SK-N-SH treated with all-trans-retinoic acid at 6 μM for 48 hours (cell line): ENCODE measurements at regions not wholly inside any gene's neighbourhood (a gene's known extent, or its start where the extent isn't known, plus 50 kb on each side); places are given as distances from the start of the nearest gene placed in this dataset.

Source experiments
- ATAC-seq: fragments of 200-7000 bp; cut with Tn5 transposase; 3 replicates; pipeline ENCODE4 v1.9.1; 2020; ENCODE audit warnings: mild to moderate bottlenecking, moderate library complexity
- ARNTL ChIP-seq: fragments of 450-650 bp; formaldehyde crosslinking; IDR thresholded peaks from 2 replicates; pipeline ENCODE4 v1.5.0; 2020; ENCODE audit warnings: low read depth, mild to moderate bottlenecking, moderate library complexity, borderline replicate concordance
- BACH2 ChIP-seq: fragments of 250-450 bp; sonication (Bioruptor Pico); IDR thresholded peaks from 2 replicates; pipeline ENCODE4 v1.9.0; 2021; ENCODE audit warnings: mild to moderate bottlenecking, borderline replicate concordance
- CREB5 ChIP-seq: fragments of 250-450 bp; sonication (Bioruptor Pico); IDR thresholded peaks from 2 replicates; pipeline ENCODE4 v1.5.1; 2020; ENCODE audit warnings: low read depth, mild to moderate bottlenecking, moderate library complexity
- CSDC2 ChIP-seq: fragments of 250-450 bp; sonication (Bioruptor Pico); IDR thresholded peaks from 2 replicates; pipeline ENCODE4 v1.5.0; 2020; ENCODE audit warnings: mild to moderate bottlenecking, moderate library complexity
- ESRRG ChIP-seq: fragments of 250-450 bp; sonication (Bioruptor Pico); IDR thresholded peaks from 2 replicates; pipeline ENCODE4 v1.6.1; 2021; ENCODE audit warnings: mild to moderate bottlenecking
- GLIS3 ChIP-seq: fragments of 250-450 bp; sonication (Bioruptor Pico); IDR thresholded peaks from 2 replicates; pipeline ENCODE4 v1.5.0; 2020; ENCODE audit warnings: mild to moderate bottlenecking, moderate library complexity
- ISL1 ChIP-seq: fragments of 250-450 bp; sonication (Bioruptor Pico); IDR thresholded peaks from 2 replicates; pipeline ENCODE4 v2.1.2; 2022; ENCODE audit warnings: mild to moderate bottlenecking, moderate library complexity
- OSR1 ChIP-seq: fragments of 250-450 bp; sonication (Bioruptor Pico); IDR thresholded peaks from 2 replicates; pipeline ENCODE4 v1.8.0; 2022; ENCODE audit warnings: moderate library complexity, mild to moderate bottlenecking, inconsistent platforms
- PATZ1 ChIP-seq: fragments of 250-450 bp; sonication (Bioruptor Pico); IDR thresholded peaks from 2 replicates; pipeline ENCODE4 v1.8.0; 2020; ENCODE audit warnings: mild to moderate bottlenecking, moderate library complexity, borderline replicate concordance
- PPARA ChIP-seq: fragments of 250-450 bp; sonication (Bioruptor Pico); IDR thresholded peaks from 2 replicates; pipeline ENCODE4 v1.5.0; 2020; ENCODE audit warnings: mild to moderate bottlenecking, borderline replicate concordance
- RARB ChIP-seq: fragments of 250-450 bp; sonication (Bioruptor Pico); IDR thresholded peaks from 2 replicates; pipeline ENCODE4 v1.8.0; 2021; ENCODE audit warnings: mild to moderate bottlenecking, moderate library complexity
- SNAI2 ChIP-seq: fragments of 250-450 bp; sonication (Bioruptor Pico); IDR thresholded peaks from 2 replicates; pipeline ENCODE4 v1.5.0; 2020; ENCODE audit warnings: mild to moderate bottlenecking, moderate library complexity
- TCF4 ChIP-seq: fragments of 250-450 bp; sonication (Bioruptor Pico); IDR thresholded peaks from 2 replicates; pipeline ENCODE4 v1.8.0; 2021; ENCODE audit warnings: mild to moderate bottlenecking, moderate library complexity, borderline replicate concordance
- TOX ChIP-seq: fragments of 250-450 bp; sonication (Bioruptor Pico); IDR thresholded peaks from 2 replicates; pipeline ENCODE4 v1.8.0; 2021; ENCODE audit warnings: mild to moderate bottlenecking, moderate library complexity, borderline replicate concordance
- ZC3H10 ChIP-seq: fragments of 250-450 bp; sonication (Bioruptor Pico); IDR thresholded peaks from 2 replicates; pipeline ENCODE4 v1.5.1; 2021; ENCODE audit warnings: mild to moderate bottlenecking, moderate library complexity
- ZFP3 ChIP-seq: fragments of 250-450 bp; sonication (Bioruptor Pico); IDR thresholded peaks from 2 replicates; pipeline ENCODE4 v1.5.0; 2020; ENCODE audit warnings: mild to moderate bottlenecking, moderate library complexity
- ZFP30 ChIP-seq: fragments of 450-650 bp; formaldehyde crosslinking; IDR thresholded peaks from 2 replicates; pipeline ENCODE4 v1.5.0; 2022; ENCODE audit warnings: mild to moderate bottlenecking, moderate library complexity
- ZNF565 ChIP-seq: fragments of 450-650 bp; formaldehyde crosslinking; conservative IDR thresholded peaks from 2 replicates; pipeline ENCODE4 v1.5.0; 2020; ENCODE audit warnings: low read depth, mild to moderate bottlenecking, moderate library complexity
- ZNF70 ChIP-seq: fragments of 450-650 bp; formaldehyde crosslinking; IDR thresholded peaks from 2 replicates; pipeline ENCODE4 v1.5.0; 2020; ENCODE audit warnings: mild to moderate bottlenecking, moderate library complexity
- ZNF8 ChIP-seq: fragments of 450-650 bp; formaldehyde crosslinking; IDR thresholded peaks from 2 replicates; pipeline ENCODE4 v1.5.0; 2020; ENCODE audit warnings: mild to moderate bottlenecking, moderate library complexity
- TF ChIP-seq, protein P1 (sequence below): fragments of 250-450 bp; sonication (Bioruptor Pico); IDR thresholded peaks from 2 replicates; pipeline ENCODE4 v1.8.0; 2021; ENCODE audit warnings: low read depth, mild to moderate bottlenecking, moderate library complexity, borderline replicate concordance
- TF ChIP-seq, protein P2 (sequence below): fragments of 250-450 bp; sonication (Bioruptor Pico); IDR thresholded peaks from 2 replicates; pipeline ENCODE4 v1.5.0; 2020; ENCODE audit warnings: mild to moderate bottlenecking, moderate library complexity

DNA sequence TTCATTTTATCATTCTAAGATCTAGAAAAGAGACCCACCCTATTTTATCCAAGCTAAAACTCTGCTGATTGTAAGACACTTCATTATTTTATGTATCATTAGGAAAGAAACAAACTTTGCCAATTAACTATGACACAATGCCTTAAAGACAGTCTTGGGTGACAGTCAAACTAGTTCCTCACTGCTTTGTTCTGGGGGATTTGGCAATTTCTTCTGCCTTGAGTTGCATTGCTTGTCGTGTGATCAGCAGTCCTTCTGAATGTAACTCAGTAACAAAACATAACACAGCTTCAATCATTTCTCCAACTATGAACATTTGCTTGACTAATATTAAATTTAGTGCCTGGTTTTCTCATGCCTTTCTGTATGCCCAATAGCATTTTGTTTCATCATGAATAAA lies 577.9 kb upstream of the DIPK2B start:
- no peak for ATAC-seq
- TF ChIP-seq ZNF8 (CRISPR knock-in tag) (no peak), CREB5 (CRISPR knock-in tag) (no peak)
- TF ChIP-seq, protein P1, sequence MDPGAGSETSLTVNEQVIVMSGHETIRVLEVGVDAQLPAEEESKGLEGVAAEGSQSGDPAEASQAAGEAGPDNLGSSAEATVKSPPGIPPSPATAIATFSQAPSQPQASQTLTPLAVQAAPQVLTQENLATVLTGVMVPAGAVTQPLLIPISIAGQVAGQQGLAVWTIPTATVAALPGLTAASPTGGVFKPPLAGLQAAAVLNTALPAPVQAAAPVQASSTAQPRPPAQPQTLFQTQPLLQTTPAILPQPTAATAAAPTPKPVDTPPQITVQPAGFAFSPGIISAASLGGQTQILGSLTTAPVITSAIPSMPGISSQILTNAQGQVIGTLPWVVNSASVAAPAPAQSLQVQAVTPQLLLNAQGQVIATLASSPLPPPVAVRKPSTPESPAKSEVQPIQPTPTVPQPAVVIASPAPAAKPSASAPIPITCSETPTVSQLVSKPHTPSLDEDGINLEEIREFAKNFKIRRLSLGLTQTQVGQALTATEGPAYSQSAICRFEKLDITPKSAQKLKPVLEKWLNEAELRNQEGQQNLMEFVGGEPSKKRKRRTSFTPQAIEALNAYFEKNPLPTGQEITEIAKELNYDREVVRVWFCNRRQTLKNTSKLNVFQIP (CRISPR knock-in tag), result no peak

DNA sequence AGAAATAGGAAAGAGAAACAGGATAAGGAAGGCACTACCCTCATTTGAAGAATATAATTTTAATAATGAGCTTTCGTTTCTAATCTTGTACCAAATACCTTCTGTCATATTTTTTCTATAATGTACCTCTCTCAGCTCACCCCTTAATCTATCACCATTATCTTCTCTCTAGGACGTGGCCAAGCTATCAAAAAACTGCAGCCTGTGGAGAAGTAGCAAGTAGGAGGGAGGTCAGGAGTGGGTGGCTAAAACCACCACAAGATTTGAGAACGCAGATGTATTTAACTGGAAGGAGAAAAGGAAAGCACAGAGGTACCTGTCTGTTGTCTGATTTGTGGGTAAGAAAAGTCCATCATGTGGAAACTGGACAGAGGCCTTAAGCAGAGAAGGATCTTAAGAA lies 576.7 kb upstream of the DIPK2B start:
- no peak for ATAC-seq
- no peak for TF ChIP-seq ZFP30 (CRISPR knock-in tag)
- no peak for TF ChIP-seq RARB
- no peak for TF ChIP-seq CREB5 (CRISPR knock-in tag)
- TF ChIP-seq ARNTL (CRISPR knock-in tag), result no peak
- no peak for TF ChIP-seq TCF4
- TF ChIP-seq, protein P1 (CRISPR knock-in tag), result no peak
- TF ChIP-seq ZNF70, result no peak
- no peak for TF ChIP-seq OSR1 (CRISPR knock-in tag)
- TF ChIP-seq SNAI2 (CRISPR knock-in tag), result no peak
- no peak for TF ChIP-seq PATZ1 (CRISPR knock-in tag)
- TF ChIP-seq ZC3H10 (CRISPR knock-in tag), result no peak
- no peak for TF ChIP-seq ESRRG (CRISPR knock-in tag)
- TF ChIP-seq PPARA, result no peak
- no peak for TF ChIP-seq TOX (CRISPR knock-in tag)
- TF ChIP-seq CSDC2 (CRISPR knock-in tag), result no peak

DNA sequence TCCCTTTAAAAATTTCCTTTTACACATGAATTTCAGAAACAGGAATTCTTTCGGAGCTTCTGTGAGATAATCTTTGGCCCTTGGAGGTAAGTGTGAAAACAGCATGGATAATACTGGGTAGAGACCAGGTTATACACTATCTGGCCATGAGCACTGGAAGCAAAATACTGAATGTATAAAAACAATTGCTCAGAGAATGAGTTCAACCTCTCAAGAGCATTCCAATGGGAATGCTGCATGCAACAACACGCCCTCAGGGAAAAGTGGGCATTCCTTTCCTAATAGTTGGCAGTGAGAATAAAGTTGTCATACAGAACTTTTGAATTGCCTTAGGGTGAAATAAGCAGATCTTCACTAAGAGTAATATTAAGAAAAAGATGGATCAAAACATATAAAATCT lies 574.8 kb upstream of the DIPK2B start:
- ATAC-seq, result peak; percentile 49
- TF ChIP-seq RARB, result no peak
- TF ChIP-seq BACH2 (CRISPR knock-in tag), result no peak
- TF ChIP-seq TCF4, result no peak
- no peak for TF ChIP-seq ISL1
- TF ChIP-seq PPARA, result no peak
- TF ChIP-seq ZC3H10 (CRISPR knock-in tag), result no peak
- TF ChIP-seq OSR1 (CRISPR knock-in tag), result no peak
- TF ChIP-seq ZNF565 (CRISPR knock-in tag), result no peak
- TF ChIP-seq ZNF70, result no peak
- TF ChIP-seq, protein P1 (CRISPR knock-in tag), result no peak
- TF ChIP-seq CSDC2 (CRISPR knock-in tag), result no peak
- TF ChIP-seq GLIS3, result no peak
- TF ChIP-seq, protein P2, sequence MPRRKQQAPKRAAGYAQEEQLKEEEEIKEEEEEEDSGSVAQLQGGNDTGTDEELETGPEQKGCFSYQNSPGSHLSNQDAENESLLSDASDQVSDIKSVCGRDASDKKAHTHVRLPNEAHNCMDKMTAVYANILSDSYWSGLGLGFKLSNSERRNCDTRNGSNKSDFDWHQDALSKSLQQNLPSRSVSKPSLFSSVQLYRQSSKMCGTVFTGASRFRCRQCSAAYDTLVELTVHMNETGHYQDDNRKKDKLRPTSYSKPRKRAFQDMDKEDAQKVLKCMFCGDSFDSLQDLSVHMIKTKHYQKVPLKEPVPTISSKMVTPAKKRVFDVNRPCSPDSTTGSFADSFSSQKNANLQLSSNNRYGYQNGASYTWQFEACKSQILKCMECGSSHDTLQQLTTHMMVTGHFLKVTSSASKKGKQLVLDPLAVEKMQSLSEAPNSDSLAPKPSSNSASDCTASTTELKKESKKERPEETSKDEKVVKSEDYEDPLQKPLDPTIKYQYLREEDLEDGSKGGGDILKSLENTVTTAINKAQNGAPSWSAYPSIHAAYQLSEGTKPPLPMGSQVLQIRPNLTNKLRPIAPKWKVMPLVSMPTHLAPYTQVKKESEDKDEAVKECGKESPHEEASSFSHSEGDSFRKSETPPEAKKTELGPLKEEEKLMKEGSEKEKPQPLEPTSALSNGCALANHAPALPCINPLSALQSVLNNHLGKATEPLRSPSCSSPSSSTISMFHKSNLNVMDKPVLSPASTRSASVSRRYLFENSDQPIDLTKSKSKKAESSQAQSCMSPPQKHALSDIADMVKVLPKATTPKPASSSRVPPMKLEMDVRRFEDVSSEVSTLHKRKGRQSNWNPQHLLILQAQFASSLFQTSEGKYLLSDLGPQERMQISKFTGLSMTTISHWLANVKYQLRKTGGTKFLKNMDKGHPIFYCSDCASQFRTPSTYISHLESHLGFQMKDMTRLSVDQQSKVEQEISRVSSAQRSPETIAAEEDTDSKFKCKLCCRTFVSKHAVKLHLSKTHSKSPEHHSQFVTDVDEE (CRISPR knock-in tag), result no peak
- no peak for TF ChIP-seq ZFP30 (CRISPR knock-in tag)
- TF ChIP-seq SNAI2 (CRISPR knock-in tag), result no peak
- TF ChIP-seq PATZ1 (CRISPR knock-in tag), result no peak
- TF ChIP-seq CREB5 (CRISPR knock-in tag), result no peak
- TF ChIP-seq ZFP3 (CRISPR knock-in tag), result no peak
